ENCODE measurements at regions not wholly inside any gene's neighbourhood (a gene's known extent, or its start where the extent isn't known, plus 50 kb on each side); places are given as distances from the start of the nearest gene placed in this dataset.
A peak's percentile ranks its signal among the peaks of the same experiment; 100 is the strongest.

GRCh38 chr3:178062126-178062525 is 474.1 kb upstream of the KCNMB2 start:
- Histone ChIP-seq H3K4me3 (no peak overlapping the region), H3K4me1 (peaks cover 0 to 8% of the 10 kb centered on the region in 2 donors), H3K9me3 (no peaks in the 10 kb centered on the region), H3K27ac (peak overlapping the region in 1 of 2 donors; percentile 21), H3K36me3 (no peaks in the 10 kb centered on the region), H3K27me3 (no peaks in the 10 kb centered on the region)
- DNase-seq (no peak), ATAC-seq (no peak)
- TF ChIP-seq CTCF (IDR thresholded peaks at IDR 0.05) = no peak
- intact Hi-C loops (cut with DNase I) = no loop called here

- Histone ChIP-seq H3K36me3 (no peaks in the 10 kb centered on the region), H3K9me3 (no peaks in the 10 kb centered on the region), H3K4me3 (no peak overlapping the region), H3K27me3 (no peaks in the 10 kb centered on the region), H3K27ac (peak overlapping the region in 1 of 2 donors; percentile 10), H3K4me1 (peaks cover 0 to 8% of the 10 kb centered on the region in 2 donors)
- TF ChIP-seq CTCF (IDR thresholded peaks at IDR 0.05) = no peak
- intact Hi-C loops (cut with DNase I) = no loop called here
- ATAC-seq (no peak), DNase-seq (peak in 2 of 4 donors; percentile 53 to 76)
These were observed 472.8 kb upstream of the KCNMB2 start for GRCh38 chr3:178063461-178063860.

- no peak for DNase-seq
- no peak overlapping the region for H3K4me3 ChIP-seq
- H3K27ac ChIP-seq = no peak overlapping the region
- ATAC-seq = no peak
- peaks cover 0 to 5% of the 10 kb centered on the region in 2 donors for H3K4me1 ChIP-seq
- no peaks in the 10 kb centered on the region for H3K36me3 ChIP-seq
- no peaks in the 10 kb centered on the region for H3K27me3 ChIP-seq
- no peaks in the 10 kb centered on the region for H3K9me3 ChIP-seq
- intact Hi-C loops (cut with DNase I) = no loop called here
- no peak for TF ChIP-seq CTCF (IDR thresholded peaks at IDR 0.05)
These were observed 468.5 kb upstream of the KCNMB2 start for GRCh38 chr3:178067721-178068120.

GRCh38 chr3:178072391-178073305 is 463.6 kb upstream of the KCNMB2 start:
- Histone ChIP-seq H3K4me1 (peaks cover 4 to 7% of the 10 kb centered on the region in 2 donors), H3K27me3 (no peaks in the 10 kb centered on the region), H3K36me3 (no peaks in the 10 kb centered on the region), H3K4me3 (no peak overlapping the region), H3K27ac (peak overlapping the region in 1 of 2 donors; percentile 16), H3K9me3 (no peaks in the 10 kb centered on the region)
- TF ChIP-seq CTCF (IDR thresholded peaks at IDR 0.05) = no peak
- ATAC-seq = peak; percentile 31
- DNase-seq = peak in 2 of 4 donors; percentile 87 to 92
- intact Hi-C loops (cut with DNase I) = no loop called here

- H3K36me3 ChIP-seq = no peaks in the 10 kb centered on the region
- H3K27ac ChIP-seq = no peak overlapping the region
These were observed 462.9 kb upstream of the KCNMB2 start for GRCh38 chr3:178073366-178073765.

More at GRCh38 chr3:178073366-178073765, 462.9 kb upstream of the KCNMB2 start:
- intact Hi-C loops (cut with DNase I) = no loop called here
- H3K4me3 ChIP-seq = no peak overlapping the region
- no peaks in the 10 kb centered on the region for H3K9me3 ChIP-seq
- no peaks in the 10 kb centered on the region for H3K27me3 ChIP-seq
- no peak for DNase-seq
- H3K4me1 ChIP-seq = peaks cover 5 to 7% of the 10 kb centered on the region in 2 donors
- TF ChIP-seq CTCF (IDR thresholded peaks at IDR 0.05) = no peak
- no peak for ATAC-seq
